Rectal smooth muscle tissue (tissue), 1 donor: ENCODE measurements at regions not wholly inside any gene's neighbourhood (a gene's known extent, or its start where the extent isn't known, plus 50 kb on each side); places are given as distances from the start of the nearest gene placed in this dataset.
"Not testable (repeated sequence)": the region's sequence is repeated elsewhere in the genome, so short reads cannot be mapped to it uniquely, and the experiment has no call there.

Source experiments
- H3K27ac ChIP-seq: one replicate; pipeline ENCODE4 v1.7.0; 2013; ENCODE audit warnings: low read depth, low read length, inconsistent platforms
- H3K27me3 ChIP-seq: one replicate; pipeline ENCODE4 v1.7.0; 2013; ENCODE audit warnings: low read length; ENCODE audit not compliant: control insufficient read depth, insufficient read depth
- H3K36me3 ChIP-seq: one replicate; pipeline ENCODE4 v1.7.0; 2013; ENCODE audit warnings: low read length; ENCODE audit not compliant: control insufficient read depth, insufficient read depth
- H3K4me1 ChIP-seq: one replicate; pipeline ENCODE4 v1.7.0; 2013; ENCODE audit warnings: low read length; ENCODE audit not compliant: control insufficient read depth, insufficient read depth
- H3K4me3 ChIP-seq: one replicate; pipeline ENCODE4 v1.7.0; 2013; ENCODE audit warnings: low read length
- H3K9ac ChIP-seq: one replicate; pipeline ENCODE4 v1.7.0; 2013; ENCODE audit warnings: low read length

- no peak overlapping the region for H3K4me3 ChIP-seq
- H3K9ac ChIP-seq, result no peak overlapping the region
- H3K36me3 ChIP-seq, result no peaks in the 10 kb centered on the region
- H3K27me3 ChIP-seq, result no peaks in the 10 kb centered on the region
- no peak overlapping the region for H3K27ac ChIP-seq
- H3K4me1 ChIP-seq, result peaks cover 2% of the 10 kb centered on the region
These were observed 602.8 kb upstream of the DIPK2B start for GRCh38 chrX:45803383-45803921.

GRCh38 chrX:45801554-45801953 is 600.9 kb upstream of the DIPK2B start:
- Histone ChIP-seq H3K9ac (no peak overlapping the region), H3K4me1 (peaks cover 2% of the 10 kb centered on the region), H3K27me3 (no peaks in the 10 kb centered on the region), H3K4me3 (no peak overlapping the region), H3K27ac (no peak overlapping the region), H3K36me3 (no peaks in the 10 kb centered on the region)

GRCh38 chrX:45800746-45801453 is 600.2 kb upstream of the DIPK2B start:
- not testable (repeated sequence) for H3K4me1 ChIP-seq, H3K36me3 ChIP-seq, H3K27ac ChIP-seq, H3K9ac ChIP-seq, H3K27me3 ChIP-seq, H3K4me3 ChIP-seq

GRCh38 chrX:45799576-45799975 is 598.9 kb upstream of the DIPK2B start:
- Histone ChIP-seq H3K4me3 (no peak overlapping the region), H3K27me3 (no peaks in the 10 kb centered on the region), H3K36me3 (no peaks in the 10 kb centered on the region), H3K4me1 (no peaks in the 10 kb centered on the region), H3K27ac (no peak overlapping the region), H3K9ac (no peak overlapping the region)

GRCh38 chrX:45795546-45795945 is 594.9 kb upstream of the DIPK2B start:
- H3K27me3 ChIP-seq, result no peaks in the 10 kb centered on the region

GRCh38 chrX:45794995-45795337 is 594.3 kb upstream of the DIPK2B start:
- no peak overlapping the region for H3K9ac ChIP-seq
- no peak overlapping the region for H3K4me3 ChIP-seq
- H3K27me3 ChIP-seq, result no peaks in the 10 kb centered on the region
- no peaks in the 10 kb centered on the region for H3K36me3 ChIP-seq
- no peak overlapping the region for H3K27ac ChIP-seq
- H3K4me1 ChIP-seq, result no peaks in the 10 kb centered on the region

More at GRCh38 chrX:45795546-45795945, 594.9 kb upstream of the DIPK2B start:
- H3K36me3 ChIP-seq, result no peaks in the 10 kb centered on the region
- no peak overlapping the region for H3K4me3 ChIP-seq
- H3K4me1 ChIP-seq, result no peaks in the 10 kb centered on the region
- H3K27ac ChIP-seq, result no peak overlapping the region
- H3K9ac ChIP-seq, result no peak overlapping the region

GRCh38 chrX:45794323-45794994 is 593.8 kb upstream of the DIPK2B start:
- Histone ChIP-seq H3K4me1 (no peaks in the 10 kb centered on the region), H3K36me3 (no peaks in the 10 kb centered on the region), H3K27ac (no peak overlapping the region), H3K9ac (no peak overlapping the region), H3K27me3 (no peaks in the 10 kb centered on the region), H3K4me3 (no peak overlapping the region)

- Histone ChIP-seq H3K36me3 (no peaks in the 10 kb centered on the region), H3K27me3 (no peaks in the 10 kb centered on the region), H3K4me3 (no peak overlapping the region), H3K9ac (no peak overlapping the region), H3K4me1 (no peaks in the 10 kb centered on the region), H3K27ac (no peak overlapping the region)
These were observed 588.3 kb upstream of the DIPK2B start for GRCh38 chrX:45788941-45789348.

GRCh38 chrX:45788315-45788714 is 587.6 kb upstream of the DIPK2B start:
- no peak overlapping the region for H3K27ac ChIP-seq
- no peaks in the 10 kb centered on the region for H3K4me1 ChIP-seq

GRCh38 chrX:45784590-45784989 is 583.9 kb upstream of the DIPK2B start:
- Histone ChIP-seq H3K9ac (no peak overlapping the region), H3K27ac (no peak overlapping the region), H3K27me3 (no peaks in the 10 kb centered on the region), H3K4me3 (no peak overlapping the region), H3K4me1 (no peaks in the 10 kb centered on the region), H3K36me3 (no peaks in the 10 kb centered on the region)

More at GRCh38 chrX:45788315-45788714, 587.6 kb upstream of the DIPK2B start:
- Histone ChIP-seq H3K4me3 (no peak overlapping the region), H3K27me3 (no peaks in the 10 kb centered on the region), H3K9ac (no peak overlapping the region), H3K36me3 (no peaks in the 10 kb centered on the region)

GRCh38 chrX:45783002-45783401 is 582.3 kb upstream of the DIPK2B start:
- Histone ChIP-seq H3K27me3 (no peaks in the 10 kb centered on the region), H3K36me3 (no peaks in the 10 kb centered on the region), H3K27ac (no peak overlapping the region), H3K4me3 (no peak overlapping the region), H3K4me1 (no peaks in the 10 kb centered on the region), H3K9ac (no peak overlapping the region)

- H3K4me3 ChIP-seq, result no peak overlapping the region
- H3K4me1 ChIP-seq, result no peaks in the 10 kb centered on the region
- no peak overlapping the region for H3K9ac ChIP-seq
- H3K27me3 ChIP-seq, result no peaks in the 10 kb centered on the region
- H3K27ac ChIP-seq, result no peak overlapping the region
- H3K36me3 ChIP-seq, result no peaks in the 10 kb centered on the region
These were observed 581.4 kb upstream of the DIPK2B start for GRCh38 chrX:45781901-45782553.
